Smooth muscle cell (in vitro differentiated cells): ENCODE measurements at regions not wholly inside any gene's neighbourhood (a gene's known extent, or its start where the extent isn't known, plus 50 kb on each side); places are given as distances from the start of the nearest gene placed in this dataset.

ENCODE experiments used
- DNase-seq: peaks from one replicate; lab custom pipeline; 2025; ENCODE audit not compliant: unreplicated experiment; lab: John Stamatoyannopoulos, UW
- H2AFZ ChIP-seq: fragments of 200-600 bp; sonication (generic); 2 replicates; pipeline ENCODE4 v1.6.0; 2016; ENCODE audit warnings: antibody characterized with exemption, low read depth, mild to moderate bottlenecking
- H3F3A ChIP-seq: fragments of 200-600 bp; sonication (generic); 2 replicates; pipeline ENCODE4 v1.6.0; 2017; ENCODE audit warnings: antibody characterized with exemption, low read depth
- H3K27ac ChIP-seq: fragments of 200-600 bp; sonication (generic); 2 replicates; pipeline ENCODE4 v1.5.1; 2016; ENCODE audit warnings: low read depth, mild to moderate bottlenecking
- H3K27me3 ChIP-seq: fragments of 200-600 bp; sonication (generic); 2 replicates; pipeline ENCODE4 v1.6.1; 2016; ENCODE audit warnings: low read depth, mild to moderate bottlenecking
- H3K36me3 ChIP-seq: fragments of 200-600 bp; sonication (generic); 2 replicates; pipeline ENCODE4 v1.5.1; 2016; ENCODE audit warnings: low read depth
- H3K4me1 ChIP-seq: fragments of 200-600 bp; sonication (generic); 2 replicates; pipeline ENCODE4 v1.5.1; 2016; ENCODE audit warnings: low read depth
- H3K4me2 ChIP-seq: fragments of 200-600 bp; sonication (generic); 2 replicates; pipeline ENCODE4 v1.6.0; 2016; ENCODE audit warnings: mild to moderate bottlenecking
- H3K4me3 ChIP-seq: fragments of 200-600 bp; sonication (generic); 2 replicates; pipeline ENCODE4 v1.5.1; 2016; ENCODE audit warnings: mild to moderate bottlenecking
- H3K79me2 ChIP-seq: fragments of 200-600 bp; sonication (generic); 2 replicates; pipeline ENCODE4 v1.6.0; 2016; ENCODE audit warnings: low read depth, mild to moderate bottlenecking
- H3K9ac ChIP-seq: fragments of 200-600 bp; sonication (generic); 2 replicates; pipeline ENCODE4 v1.6.0; 2016; ENCODE audit warnings: low read depth
- H3K9me3 ChIP-seq: fragments of 200-600 bp; sonication (generic); replicated peaks from 2 replicates; pipeline ENCODE4 v1.5.1; 2016; ENCODE audit warnings: low read depth
- H4K20me1 ChIP-seq: fragments of 200-600 bp; sonication (generic); 2 replicates; pipeline ENCODE4 v1.6.0; 2016; ENCODE audit warnings: low read depth
- CTCF ChIP-seq: fragments of 200-600 bp; sonication (generic); IDR thresholded peaks from 2 replicates; pipeline ENCODE4 v1.5.1; 2017; ENCODE audit warnings: borderline replicate concordance, mild to moderate bottlenecking, antibody characterized with exemption; ENCODE audit not compliant: insufficient read depth, poor library complexity, severe bottlenecking
- WGBS: methylation state at CpG from one replicate; pipeline ENCODE4 v1.1.7; 2016; ENCODE audit warnings: low lambda C conversion rate; 5-methylcytosine and 5-hydroxymethylcytosine counted together

DNA sequence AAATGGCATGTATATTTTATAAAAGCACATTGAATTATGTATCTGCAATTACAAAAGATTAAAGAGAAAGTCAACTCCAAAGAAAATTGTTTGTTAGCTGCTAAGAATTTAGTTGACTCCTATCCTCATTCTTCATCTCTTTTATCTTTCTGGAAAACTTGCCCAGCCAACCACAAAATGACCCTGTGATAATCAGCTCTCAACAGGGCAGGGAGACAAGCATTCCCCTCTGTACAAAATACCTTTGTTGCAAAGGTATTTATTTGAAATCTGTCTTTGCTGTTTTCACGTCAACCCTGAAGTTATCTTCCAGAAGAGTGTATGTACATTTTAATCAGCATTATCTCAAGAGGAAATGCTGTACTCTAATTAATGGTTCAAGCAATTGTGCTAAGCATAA, 191.1 kb upstream of the DDI1 start:
- peaks cover 3% of the 10 kb centered on the region for H3K4me1 ChIP-seq
- H3F3A ChIP-seq = no peaks in the 10 kb centered on the region
- no peak overlapping the region for H3K4me2 ChIP-seq
- H4K20me1 ChIP-seq = no peaks in the 10 kb centered on the region
- no peak for TF ChIP-seq CTCF
- H3K4me3 ChIP-seq = no peak overlapping the region
- 29% methylated on average over 1 of the region's 1 CpG for WGBS
- no peaks in the 10 kb centered on the region for H3K27me3 ChIP-seq
- H3K9me3 ChIP-seq = no peaks in the 10 kb centered on the region
- no peak overlapping the region for H3K27ac ChIP-seq
- no peak overlapping the region for H2AFZ ChIP-seq
- H3K36me3 ChIP-seq = no peaks in the 10 kb centered on the region
- H3K79me2 ChIP-seq = no peaks in the 10 kb centered on the region
- H3K9ac ChIP-seq = no peak overlapping the region
- no peak for DNase-seq

DNA sequence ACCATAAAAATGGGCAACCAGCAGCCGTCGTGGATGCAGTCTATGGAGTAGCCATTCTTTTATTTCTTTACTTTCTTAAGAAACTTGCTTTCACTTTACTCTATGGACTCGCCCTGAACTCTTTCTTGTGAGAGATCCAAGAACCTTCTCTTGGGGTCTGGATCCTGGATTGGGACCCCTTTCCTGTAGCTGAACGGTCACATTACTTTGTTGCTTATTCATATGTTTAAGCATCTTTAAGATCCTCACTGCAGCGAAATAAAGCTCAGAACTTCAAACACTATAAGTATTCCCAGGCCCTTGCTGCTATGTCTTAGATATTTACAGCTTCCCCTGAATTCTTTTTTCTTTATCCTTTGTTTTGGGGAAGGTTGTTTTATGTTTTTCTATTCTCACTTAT, 187.8 kb upstream of the DDI1 start:
- no peak for DNase-seq
- no peaks in the 10 kb centered on the region for H3K79me2 ChIP-seq
- WGBS = 89% methylated on average over 5 of the region's 5 CpGs
- no peak for TF ChIP-seq CTCF
- H2AFZ ChIP-seq = no peak overlapping the region
- H3K27ac ChIP-seq = no peak overlapping the region
- H3K4me3 ChIP-seq = no peak overlapping the region
- no peaks in the 10 kb centered on the region for H3K36me3 ChIP-seq
- H3K9me3 ChIP-seq = no peaks in the 10 kb centered on the region
- H4K20me1 ChIP-seq = no peaks in the 10 kb centered on the region
- no peak overlapping the region for H3K9ac ChIP-seq
- no peaks in the 10 kb centered on the region for H3F3A ChIP-seq
- H3K27me3 ChIP-seq = no peaks in the 10 kb centered on the region
- H3K4me1 ChIP-seq = peaks cover 3% of the 10 kb centered on the region
- no peak overlapping the region for H3K4me2 ChIP-seq

DNA sequence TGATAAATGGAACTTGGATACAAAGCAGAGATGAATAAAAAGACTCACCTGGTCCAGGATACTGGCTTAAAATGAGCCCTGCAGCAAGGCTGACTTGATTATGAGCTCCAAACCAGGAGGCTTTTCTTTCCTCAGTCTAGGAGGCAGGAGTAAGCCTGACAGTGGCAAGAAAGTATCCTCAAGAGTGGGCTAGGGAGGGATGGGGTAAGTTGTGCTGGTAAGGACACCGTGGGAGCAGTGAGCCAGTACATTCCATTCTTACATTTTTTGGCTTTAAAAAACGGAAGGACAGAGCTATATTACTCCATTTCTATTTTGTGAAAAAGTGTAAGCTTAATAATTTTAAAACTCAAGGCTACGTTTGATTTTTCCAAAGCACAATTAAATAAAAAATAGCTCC, 187.1 kb upstream of the DDI1 start:
- H3K4me1 ChIP-seq = peaks cover 3% of the 10 kb centered on the region

More for the DNA sequence above, 187.1 kb upstream of the DDI1 start:
- Histone ChIP-seq H3F3A (no peaks in the 10 kb centered on the region), H4K20me1 (no peaks in the 10 kb centered on the region), H2AFZ (no peak overlapping the region), H3K27me3 (no peaks in the 10 kb centered on the region), H3K4me2 (no peak overlapping the region), H3K9me3 (no peaks in the 10 kb centered on the region), H3K4me3 (no peak overlapping the region), H3K36me3 (no peaks in the 10 kb centered on the region), H3K27ac (no peak overlapping the region), H3K9ac (no peak overlapping the region), H3K79me2 (no peaks in the 10 kb centered on the region)
- WGBS = 73% methylated on average over 3 of the region's 3 CpGs
- no peak for TF ChIP-seq CTCF
- DNase-seq = no peak
